ENCODE measurements at regions not wholly inside any gene's neighbourhood (a gene's known extent, or its start where the extent isn't known, plus 50 kb on each side); places are given as distances from the start of the nearest gene placed in this dataset.

- no peak for DNase-seq (ENCODE audit: low spot score)
Observed at GRCh38 chr3:132237652-132238032, 79.6 kb upstream of the ACP3 start.

- no peak for DNase-seq (ENCODE audit: low spot score)
Observed at GRCh38 chr3:132239587-132239986, 77.6 kb upstream of the ACP3 start.

GRCh38 chr3:132241776-132242514, 75.3 kb upstream of the ACP3 start:
- no peak for DNase-seq (ENCODE audit: low spot score)

GRCh38 chr3:132242790-132243189, 74.4 kb upstream of the ACP3 start:
- DNase-seq (ENCODE audit: low spot score) = no peak

GRCh38 chr3:132245552-132246142, 71.6 kb upstream of the ACP3 start:
- no peak for DNase-seq (ENCODE audit: low spot score)

- DNase-seq (ENCODE audit: low spot score) = no peak
Observed at GRCh38 chr3:132246212-132246611, 71.0 kb upstream of the ACP3 start.

- DNase-seq (ENCODE audit: low spot score) = no peak
Observed at GRCh38 chr3:132247211-132247610, 70.0 kb upstream of the ACP3 start.

- no peak for DNase-seq (ENCODE audit: low spot score)
Observed at GRCh38 chr3:132248490-132248889, 68.7 kb upstream of the ACP3 start.

- peak; percentile 66 for DNase-seq (ENCODE audit: low spot score)
Observed at GRCh38 chr3:132253262-132253878, 63.8 kb upstream of the ACP3 start.

- DNase-seq (ENCODE audit: low spot score) = no peak
Observed at GRCh38 chr3:132254076-132254755, 63.0 kb upstream of the ACP3 start.

- no peak for DNase-seq (ENCODE audit: low spot score)
Observed at GRCh38 chr3:132255041-132255745, 62.0 kb upstream of the ACP3 start.

GRCh38 chr3:132256989-132257388, 60.2 kb upstream of the ACP3 start:
- DNase-seq (ENCODE audit: low spot score) = peak; percentile 39

- no peak for DNase-seq (ENCODE audit: low spot score)
Observed at GRCh38 chr3:132261506-132261905, 55.7 kb upstream of the ACP3 start.

GRCh38 chr3:132262305-132262704, 54.9 kb upstream of the ACP3 start:
- peak; percentile 10 for DNase-seq (ENCODE audit: low spot score)

- DNase-seq (ENCODE audit: low spot score) = no peak
Observed at GRCh38 chr3:132262956-132263355, 54.3 kb upstream of the ACP3 start.

GRCh38 chr3:132265028-132265427, 52.2 kb upstream of the ACP3 start:
- no peak for DNase-seq (ENCODE audit: low spot score)

- DNase-seq (ENCODE audit: low spot score) = no peak
Observed at GRCh38 chr3:132265488-132265887, 51.7 kb upstream of the ACP3 start.

- no peak for DNase-seq (ENCODE audit: low spot score)
Observed at GRCh38 chr3:132267391-132267993, 49.7 kb upstream of the ACP3 start.
